ENCODE measurements at regions not wholly inside any gene's neighbourhood (a gene's known extent, or its start where the extent isn't known, plus 50 kb on each side); places are given as distances from the start of the nearest gene placed in this dataset.
"Not testable (repeated sequence)": the region's sequence is repeated elsewhere in the genome, so short reads cannot be mapped to it uniquely, and the experiment has no call there.

GRCh38 chr12:60535363-60535762 lies 939.5 kb downstream of the SLC16A7 start:
- TF ChIP-seq CTCF (IDR thresholded peaks at IDR 0.05) (no peak), POLR2AphosphoS5 (IDR thresholded peaks at IDR 0.05) (no peak), POLR2A (IDR thresholded peaks at IDR 0.05) (no peak)
- intact Hi-C loops (cut with DNase I), result no loop called here
- Histone ChIP-seq H3K9me3 (no peaks in the 10 kb centered on the region), H3K36me3 (no peaks in the 10 kb centered on the region), H3K27me3 (replicated peaks; ENCODE audit: insufficient read depth) (no peaks in the 10 kb centered on the region), H3K4me3 (no peak overlapping the region), H3K27ac (no peak overlapping the region), H3K4me1 (replicated peaks) (no peaks in the 10 kb centered on the region)
- no peak for DNase-seq (ENCODE audit: low spot score)

GRCh38 chr12:60539592-60539991 lies 943.8 kb downstream of the SLC16A7 start:
- TF ChIP-seq POLR2AphosphoS5 (IDR thresholded peaks at IDR 0.05) (no peak), POLR2A (IDR thresholded peaks at IDR 0.05) (no peak), CTCF (IDR thresholded peaks at IDR 0.05) (no peak)
- Histone ChIP-seq H3K4me3 (no peak overlapping the region), H3K36me3 (no peaks in the 10 kb centered on the region), H3K27me3 (replicated peaks; ENCODE audit: insufficient read depth) (no peaks in the 10 kb centered on the region), H3K27ac (no peak overlapping the region), H3K9me3 (no peaks in the 10 kb centered on the region), H3K4me1 (replicated peaks) (no peaks in the 10 kb centered on the region)
- intact Hi-C loops (cut with DNase I), result no loop called here
- WGBS, result 65% methylated on average over 5 of the region's 5 CpGs
- no peak for DNase-seq (ENCODE audit: low spot score)

GRCh38 chr12:60568914-60569313 lies 973.1 kb downstream of the SLC16A7 start:
- DNase-seq (ENCODE audit: low spot score), result no peak
- intact Hi-C loops (cut with DNase I), result no loop called here
- H3K27me3 ChIP-seq (replicated peaks; ENCODE audit: insufficient read depth), result no peaks in the 10 kb centered on the region
- H3K4me3 ChIP-seq, result no peak overlapping the region
- no peak overlapping the region for H3K27ac ChIP-seq
- no peaks in the 10 kb centered on the region for H3K9me3 ChIP-seq
- no peaks in the 10 kb centered on the region for H3K4me1 ChIP-seq (replicated peaks)
- TF ChIP-seq POLR2A (IDR thresholded peaks at IDR 0.05) (no peak), CTCF (IDR thresholded peaks at IDR 0.05) (no peak), POLR2AphosphoS5 (IDR thresholded peaks at IDR 0.05) (no peak)
- WGBS, result 41% methylated on average over 2 of the region's 2 CpGs
- no peaks in the 10 kb centered on the region for H3K36me3 ChIP-seq

- DNase-seq (ENCODE audit: low spot score), result no peak
- H3K4me3 ChIP-seq, result no peak overlapping the region
- WGBS, result 33% methylated on average over 4 of the region's 4 CpGs
- no peaks in the 10 kb centered on the region for H3K9me3 ChIP-seq
- TF ChIP-seq POLR2A (IDR thresholded peaks at IDR 0.05) (no peak), POLR2AphosphoS5 (IDR thresholded peaks at IDR 0.05) (no peak), CTCF (IDR thresholded peaks at IDR 0.05) (no peak)
- H3K27ac ChIP-seq, result no peak overlapping the region
- no peaks in the 10 kb centered on the region for H3K36me3 ChIP-seq
- intact Hi-C loops (cut with DNase I), result no loop called here
- no peaks in the 10 kb centered on the region for H3K27me3 ChIP-seq (replicated peaks; ENCODE audit: insufficient read depth)
- H3K4me1 ChIP-seq (replicated peaks), result no peaks in the 10 kb centered on the region
Observed at GRCh38 chr12:60577607-60578006, 981.8 kb downstream of the SLC16A7 start.

GRCh38 chr12:60587664-60588063 lies 991.8 kb downstream of the SLC16A7 start:
- H3K27ac ChIP-seq; H3K4me1 ChIP-seq (replicated peaks); H3K4me3 ChIP-seq; DNase-seq (ENCODE audit: low spot score); intact Hi-C loops (cut with DNase I); H3K27me3 ChIP-seq (replicated peaks; ENCODE audit: insufficient read depth); H3K36me3 ChIP-seq; H3K9me3 ChIP-seq: not testable (repeated sequence)
- 97% methylated on average over 1 of the region's 1 CpG for WGBS

Measured in prostate gland (tissue), 2 donors.